Midbrain (tissue), 1 donor: ENCODE measurements at regions not wholly inside any gene's neighbourhood (a gene's known extent, or its start where the extent isn't known, plus 50 kb on each side); places are given as distances from the start of the nearest gene placed in this dataset.
A peak's percentile ranks its signal among the peaks of the same experiment; 100 is the strongest.

Experiments used
- DNase-seq: peaks from one replicate; lab custom pipeline; 2025; lab: John Stamatoyannopoulos, UW

- DNase-seq, result no peak
Measured at GRCh38 chr6:4615891-4616290, 160.3 kb upstream of the CDYL start.

- no peak for DNase-seq
Measured at GRCh38 chr6:4615231-4615630, 161.0 kb upstream of the CDYL start.

DNA sequence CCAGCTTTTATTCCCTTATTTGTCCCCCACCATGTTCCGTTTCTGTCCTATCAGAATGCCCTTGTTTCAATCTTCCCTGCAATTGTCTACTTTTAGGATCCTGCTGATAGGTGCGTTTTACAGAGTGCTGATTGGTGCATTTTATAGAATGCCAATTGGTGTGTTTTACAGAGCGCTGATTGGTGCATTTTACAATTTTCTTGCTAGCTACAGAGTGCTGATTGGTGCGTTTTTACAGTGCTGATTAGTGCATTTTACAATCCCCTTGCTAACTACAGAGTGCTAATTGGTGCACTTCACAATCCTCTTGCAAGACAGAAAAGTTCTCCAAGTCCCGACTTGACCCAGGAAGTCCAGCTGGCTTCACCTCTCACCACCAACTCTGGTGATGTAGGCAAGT, 161.6 kb upstream of the CDYL start:
- DNase-seq, result no peak

DNA sequence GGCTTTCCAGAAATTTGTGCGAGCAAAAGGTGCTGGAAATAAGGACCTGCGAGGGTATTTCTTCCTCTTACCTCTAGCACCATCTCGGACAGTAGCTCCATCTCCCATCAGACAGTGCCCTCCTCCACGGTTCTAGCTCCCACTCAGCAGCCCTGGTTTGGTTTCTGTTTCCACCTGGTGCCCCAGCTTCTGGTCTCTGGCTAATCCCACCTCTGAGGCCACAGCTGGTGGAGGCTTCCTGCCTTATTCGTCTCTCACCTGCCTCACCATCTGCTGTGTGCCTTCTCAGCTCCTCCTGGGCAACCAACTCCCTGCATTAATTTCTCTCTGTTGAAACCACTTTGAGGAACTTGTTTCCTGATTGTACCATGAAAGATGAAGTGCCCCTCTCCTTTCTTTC, 162.4 kb upstream of the CDYL start:
- DNase-seq, result no peak

- no peak for DNase-seq
Measured at GRCh38 chr6:4613381-4613780, 162.8 kb upstream of the CDYL start.

- DNase-seq, result no peak
Measured at GRCh38 chr6:4612636-4613171, 163.5 kb upstream of the CDYL start.

DNA sequence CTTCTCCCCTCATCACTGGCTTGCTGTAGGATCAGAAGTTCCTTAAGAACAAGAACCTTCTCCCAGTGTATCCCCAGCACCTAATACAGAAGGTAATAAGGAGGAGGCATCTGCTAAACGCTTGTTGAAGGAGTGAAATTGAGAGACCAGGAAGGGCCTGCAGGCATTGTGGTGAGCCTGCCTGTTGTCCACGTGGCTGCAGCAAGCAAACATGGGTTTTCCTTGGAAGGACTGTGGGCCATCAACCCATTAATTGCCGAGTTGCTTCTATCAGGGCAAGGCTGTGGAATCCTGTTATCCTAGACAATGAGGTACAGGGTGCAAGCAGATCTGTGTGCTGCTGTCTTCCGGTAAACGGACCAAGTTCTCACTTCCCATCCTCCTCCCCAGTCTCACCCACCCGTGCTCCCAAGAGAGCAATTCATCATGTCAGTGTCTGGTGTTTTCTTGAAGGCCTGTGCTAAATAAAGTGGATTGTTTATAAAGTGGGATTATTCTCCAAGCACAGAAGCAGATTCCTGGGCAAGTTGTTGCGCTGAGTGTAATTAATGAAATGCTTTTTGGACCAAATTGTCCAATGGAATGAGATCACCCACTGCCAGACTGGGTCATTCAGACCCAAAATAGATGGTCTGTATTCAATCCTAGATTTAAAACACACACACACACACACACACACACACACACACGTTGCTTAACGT, 164.6 kb upstream of the CDYL start:
- DNase-seq, result no peak

GRCh38 chr6:4610256-4610655, 165.9 kb upstream of the CDYL start:
- no peak for DNase-seq

- peak; percentile 80 for DNase-seq
Measured at GRCh38 chr6:4608361-4609115, 167.7 kb upstream of the CDYL start.

- DNase-seq, result no peak
Measured at GRCh38 chr6:4607793-4608192, 168.4 kb upstream of the CDYL start.

- DNase-seq, result peak; percentile 57
Measured at GRCh38 chr6:4606821-4607704, 169.1 kb upstream of the CDYL start.

DNA sequence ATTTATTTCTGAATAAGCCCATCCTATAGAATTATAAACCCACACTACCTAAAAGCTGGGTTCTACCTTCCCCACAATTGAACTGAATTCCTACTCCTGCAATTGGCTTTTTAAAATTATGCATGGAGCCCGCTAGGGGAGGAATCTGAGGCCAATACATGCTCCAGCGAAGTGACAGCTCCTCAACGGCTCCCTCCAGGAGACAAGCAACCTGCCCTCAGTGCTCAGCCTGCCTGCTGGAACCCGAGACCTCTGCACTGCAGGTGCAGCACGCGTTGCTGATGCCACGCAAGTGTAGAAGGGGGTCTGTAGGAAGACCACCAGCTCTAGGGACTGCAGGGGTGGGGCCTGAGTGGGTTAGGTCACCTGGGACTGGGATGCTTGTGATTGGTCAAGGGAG, 170.2 kb upstream of the CDYL start:
- DNase-seq, result no peak

DNA sequence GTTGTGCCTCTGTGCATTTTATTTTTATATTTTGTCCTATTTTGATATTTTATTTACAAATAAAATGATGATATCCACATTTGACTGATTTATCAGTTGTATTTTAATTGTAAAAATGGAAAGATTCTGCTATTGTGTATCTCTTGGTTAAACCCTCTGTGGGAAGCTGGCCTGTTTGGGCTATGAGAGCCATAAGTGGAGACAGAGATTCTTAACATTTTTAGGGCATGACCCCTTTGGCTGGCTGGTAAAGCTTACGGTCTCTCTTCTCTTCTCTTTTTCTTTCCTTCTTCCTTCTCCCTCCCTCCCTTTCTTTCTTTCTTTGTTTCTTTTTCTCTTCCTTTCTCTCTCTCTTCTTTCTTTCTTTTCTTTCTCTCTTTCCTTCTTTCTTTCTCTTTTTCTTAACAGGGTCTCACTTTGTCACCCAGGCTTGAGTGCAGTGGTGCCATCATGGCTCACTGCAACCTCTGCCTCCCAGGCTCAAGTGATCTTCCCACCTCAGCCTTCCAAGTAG, 172.3 kb upstream of the CDYL start:
- no peak for DNase-seq

DNA sequence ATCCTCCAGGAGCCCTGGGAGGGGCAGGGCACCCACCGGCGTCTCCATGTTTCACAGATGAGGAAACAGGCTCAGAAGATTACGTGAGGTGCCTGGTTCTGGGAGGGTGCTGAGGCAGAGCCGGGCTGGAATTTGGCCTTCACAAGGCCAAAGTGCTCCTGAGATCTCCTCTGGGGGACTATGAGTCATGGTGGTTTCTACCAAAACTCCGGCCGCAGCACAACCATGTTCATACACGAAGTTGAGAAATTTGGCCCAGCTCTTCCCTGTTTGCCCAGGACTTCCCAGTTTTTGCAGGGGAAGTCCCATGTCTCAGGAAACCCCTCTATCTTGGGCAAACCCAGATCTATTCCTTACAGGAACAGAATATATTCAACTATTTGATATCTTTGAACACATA, 172.9 kb upstream of the CDYL start:
- no peak for DNase-seq

DNA sequence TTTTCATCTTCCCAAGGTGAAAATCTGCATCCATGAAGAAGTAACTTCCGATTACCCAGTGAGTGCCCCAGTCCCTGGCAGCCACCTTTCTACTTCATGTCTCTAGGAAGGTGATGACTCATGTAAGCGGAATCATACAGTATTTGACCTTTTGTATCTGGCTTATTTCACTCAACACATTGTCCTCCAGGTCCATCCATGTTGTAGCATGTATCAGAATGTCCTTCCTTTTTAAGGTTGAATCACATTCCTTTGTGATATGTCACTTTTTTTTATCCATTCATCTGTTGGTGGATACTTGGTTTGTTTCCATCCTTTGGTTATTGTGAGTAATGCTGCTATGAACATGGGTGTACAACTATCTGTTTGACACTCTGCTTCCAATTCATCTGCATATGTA, 176.3 kb upstream of the CDYL start:
- no peak for DNase-seq

DNA sequence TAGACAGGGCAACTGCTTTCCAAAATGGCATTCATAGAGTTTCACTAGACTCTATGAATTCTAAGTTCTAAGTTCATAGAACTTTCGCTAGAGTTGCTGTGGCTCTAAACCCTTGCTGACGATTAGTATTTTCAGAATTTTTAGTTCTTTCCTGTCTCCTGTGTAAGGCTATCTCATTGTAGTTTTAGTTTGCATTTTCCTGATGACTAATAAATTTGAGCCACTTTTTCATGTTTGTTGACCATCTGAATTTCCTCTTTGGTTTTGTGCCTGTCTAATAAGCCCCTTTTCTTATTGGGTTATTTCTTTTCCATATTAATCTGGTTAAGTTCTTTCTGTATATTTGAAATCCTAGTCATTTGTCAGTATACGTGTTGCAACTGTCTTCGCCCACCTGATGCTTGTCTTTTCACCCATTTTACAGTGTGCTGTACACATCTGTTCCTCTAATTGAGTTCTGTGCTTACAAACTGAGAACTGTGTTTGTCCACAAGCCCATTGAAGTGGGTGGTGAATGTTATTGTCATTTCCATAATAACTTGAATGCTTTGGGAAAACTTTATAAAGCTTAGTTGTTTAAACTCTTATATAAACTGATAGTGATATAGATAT, 177.7 kb upstream of the CDYL start:
- no peak for DNase-seq

DNA sequence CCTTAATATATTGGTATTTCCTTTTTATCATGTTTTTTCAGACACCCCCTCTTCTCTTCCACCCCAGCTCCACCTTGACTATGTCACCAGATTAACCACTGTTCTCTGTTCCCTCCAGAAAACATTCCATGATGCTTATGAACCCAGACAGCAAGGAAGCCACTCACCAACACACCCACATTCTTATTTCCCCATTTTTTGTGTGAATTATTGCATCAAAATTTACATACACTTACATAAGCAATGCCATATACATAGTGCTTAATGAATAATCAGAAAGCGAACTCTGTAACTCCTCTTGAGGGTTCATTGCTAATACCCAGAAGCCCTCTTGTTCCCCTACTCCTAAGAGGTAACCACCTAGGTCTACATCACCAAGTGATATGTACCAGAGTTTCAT, 182.3 kb upstream of the CDYL start:
- no peak for DNase-seq

DNA sequence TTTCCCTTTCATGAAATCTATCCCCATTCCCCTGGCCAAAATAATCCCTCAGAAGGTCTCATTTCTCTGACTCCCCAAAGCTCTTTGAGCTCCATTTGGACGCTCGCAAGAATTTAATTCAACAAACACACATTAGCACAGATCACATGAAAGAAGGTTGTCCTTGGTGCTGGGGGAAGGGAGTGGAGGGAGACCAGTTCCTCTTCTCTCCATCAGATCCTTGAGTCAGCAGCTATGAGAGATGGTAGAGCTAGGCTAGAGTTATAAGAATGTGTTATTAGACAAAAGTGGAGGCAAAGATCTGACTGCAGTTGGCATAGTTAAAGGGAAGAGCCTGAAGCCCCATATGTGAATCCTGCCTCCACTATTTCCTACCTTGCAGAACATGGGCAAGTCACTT, 184.2 kb upstream of the CDYL start:
- DNase-seq, result no peak

GRCh38 chr6:4591218-4591617, 185.0 kb upstream of the CDYL start:
- DNase-seq, result no peak

DNA sequence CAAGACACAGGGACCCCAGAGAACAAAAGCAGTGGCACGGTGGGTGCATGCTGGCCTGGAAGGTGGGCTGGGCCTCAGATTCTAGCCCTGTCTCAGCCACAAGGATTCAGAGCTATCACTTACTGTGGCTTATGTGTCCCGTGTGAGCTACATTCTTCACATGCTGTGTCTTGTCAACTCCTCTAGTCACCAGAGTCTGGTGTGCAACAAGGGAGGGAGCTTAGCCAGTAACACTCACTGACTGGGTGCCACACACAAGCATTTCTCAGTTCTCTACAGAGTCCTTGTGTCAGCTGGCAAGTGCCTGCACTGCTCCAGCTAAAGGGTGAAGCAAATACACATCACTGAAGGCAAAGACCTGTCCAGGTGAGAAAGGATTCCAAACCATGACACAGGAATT, 186.9 kb upstream of the CDYL start:
- DNase-seq, result no peak

- DNase-seq, result no peak
Measured at GRCh38 chr6:4588581-4588980, 187.6 kb upstream of the CDYL start.

- no peak for DNase-seq
Measured at GRCh38 chr6:4588163-4588562, 188.0 kb upstream of the CDYL start.
